Hepatocyte (in vitro differentiated cells): ENCODE measurements at regions not wholly inside any gene's neighbourhood (a gene's known extent, or its start where the extent isn't known, plus 50 kb on each side); places are given as distances from the start of the nearest gene placed in this dataset.

Experiments
- EZH2 ChIP-seq: fragments of 200-600 bp; sonication (generic); IDR thresholded peaks from 2 replicates; pipeline ENCODE4 v1.6.1; 2016; ENCODE audit warnings: antibody characterized with exemption, mild to moderate bottlenecking, borderline replicate concordance
- TF ChIP-seq, protein P1 (sequence below): fragments of 200-600 bp; sonication (generic); IDR thresholded peaks from 2 replicates; pipeline ENCODE4 v1.5.1; 2016; ENCODE audit warnings: antibody characterized with exemption, mild to moderate bottlenecking; ENCODE audit not compliant: poor library complexity

DNA sequence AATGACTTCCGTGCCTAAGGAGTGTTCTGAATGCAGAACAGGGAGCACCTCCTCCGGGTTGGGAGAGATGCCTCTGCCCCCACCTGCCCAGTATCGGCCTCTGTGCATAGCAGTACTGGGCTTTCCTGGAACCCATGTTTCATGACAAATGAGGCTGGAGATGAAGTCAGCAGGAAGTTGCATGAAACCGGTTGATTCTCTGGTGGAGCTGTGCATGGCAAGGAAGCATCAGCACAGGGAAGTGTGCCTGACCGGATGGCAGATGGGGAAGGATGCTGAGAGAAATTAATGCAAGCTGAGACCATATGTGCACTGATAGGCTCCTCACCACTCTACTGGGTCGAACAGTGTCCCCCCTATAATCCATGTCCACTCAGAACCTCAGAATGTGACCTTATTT, 155.5 kb downstream of the CDH26 start:
- TF ChIP-seq, protein P1, sequence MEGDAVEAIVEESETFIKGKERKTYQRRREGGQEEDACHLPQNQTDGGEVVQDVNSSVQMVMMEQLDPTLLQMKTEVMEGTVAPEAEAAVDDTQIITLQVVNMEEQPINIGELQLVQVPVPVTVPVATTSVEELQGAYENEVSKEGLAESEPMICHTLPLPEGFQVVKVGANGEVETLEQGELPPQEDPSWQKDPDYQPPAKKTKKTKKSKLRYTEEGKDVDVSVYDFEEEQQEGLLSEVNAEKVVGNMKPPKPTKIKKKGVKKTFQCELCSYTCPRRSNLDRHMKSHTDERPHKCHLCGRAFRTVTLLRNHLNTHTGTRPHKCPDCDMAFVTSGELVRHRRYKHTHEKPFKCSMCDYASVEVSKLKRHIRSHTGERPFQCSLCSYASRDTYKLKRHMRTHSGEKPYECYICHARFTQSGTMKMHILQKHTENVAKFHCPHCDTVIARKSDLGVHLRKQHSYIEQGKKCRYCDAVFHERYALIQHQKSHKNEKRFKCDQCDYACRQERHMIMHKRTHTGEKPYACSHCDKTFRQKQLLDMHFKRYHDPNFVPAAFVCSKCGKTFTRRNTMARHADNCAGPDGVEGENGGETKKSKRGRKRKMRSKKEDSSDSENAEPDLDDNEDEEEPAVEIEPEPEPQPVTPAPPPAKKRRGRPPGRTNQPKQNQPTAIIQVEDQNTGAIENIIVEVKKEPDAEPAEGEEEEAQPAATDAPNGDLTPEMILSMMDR, result no peak
- no peak for TF ChIP-seq EZH2
